WTC11 (cell line): ENCODE measurements at regions not wholly inside any gene's neighbourhood (a gene's known extent, or its start where the extent isn't known, plus 50 kb on each side); places are given as distances from the start of the nearest gene placed in this dataset.

Experiments
- ATAC-seq: fragments of 200-7000 bp; cut with Tn5 transposase; 2 replicates; pipeline ENCODE4 v1.10.0; 2021; ENCODE audit warnings: mild to moderate bottlenecking, moderate library complexity
- CTCF ChIA-PET: fragments of 300-600 bp; sonication (Branson Sonifier 250); formaldehyde crosslinking; loops from one replicate; lab custom pipeline; 2021; ENCODE audit warnings: antibody characterized with exemption; lab: Charles Lee
- POLR2A ChIA-PET: fragments of 350-600 bp; sonication (Branson Sonifier 250); formaldehyde crosslinking; loops from one replicate; lab custom pipeline; 2021; ENCODE audit warnings: antibody characterized with exemption; lab: Charles Lee
- DNase-seq: peaks from one replicate; pipeline ENCODE4 v3.0.0; 2021; ENCODE audit warnings: low spot score
- H3K27ac Mint-ChIP-seq: 2 replicates; pipeline ENCODE4 v1.8.0; 2021; ENCODE audit warnings: mixed read lengths
- H3K27me3 Mint-ChIP-seq: 2 replicates; pipeline ENCODE4 v1.8.0; 2021; ENCODE audit warnings: low read depth, mild to moderate bottlenecking, moderate library complexity, mixed read lengths
- H3K36me3 Mint-ChIP-seq: 2 replicates; pipeline ENCODE4 v1.8.0; 2021; ENCODE audit warnings: mixed read lengths
- H3K4me1 Mint-ChIP-seq: 2 replicates; pipeline ENCODE4 v1.8.0; 2022; ENCODE audit warnings: mixed read lengths
- H3K4me3 Mint-ChIP-seq: 2 replicates; pipeline ENCODE4 v1.8.0; 2021; ENCODE audit warnings: mild to moderate bottlenecking, moderate library complexity, mixed read lengths
- H3K9me3 Mint-ChIP-seq: 2 replicates; pipeline ENCODE4 v1.8.0; 2021; ENCODE audit warnings: mixed read lengths
- CREB1 ChIP-seq: sonication (generic); formaldehyde crosslinking; IDR thresholded peaks from 2 replicates; pipeline ENCODE4 v1.8.0; 2023; ENCODE audit warnings: mild to moderate bottlenecking, missing genetic modification reagents
- CREM ChIP-seq: sonication (generic); formaldehyde crosslinking; IDR thresholded peaks from 2 replicates; pipeline ENCODE4 v1.8.1; 2022; ENCODE audit warnings: mild to moderate bottlenecking, missing genetic modification reagents, moderate library complexity
- ETV6 ChIP-seq: sonication (generic); formaldehyde crosslinking; IDR thresholded peaks from 2 replicates; pipeline ENCODE4 v1.8.1; 2022; ENCODE audit warnings: mild to moderate bottlenecking, missing genetic modification reagents
- FOXJ3 ChIP-seq: sonication (generic); formaldehyde crosslinking; IDR thresholded peaks from 2 replicates; pipeline ENCODE4 v1.9.0; 2021; ENCODE audit warnings: missing genetic modification reagents, mild to moderate bottlenecking, borderline replicate concordance
- FOXP1 ChIP-seq: sonication (generic); formaldehyde crosslinking; IDR thresholded peaks from 2 replicates; pipeline ENCODE4 v1.8.0; 2022; ENCODE audit warnings: missing genetic modification reagents, mild to moderate bottlenecking, moderate library complexity, borderline replicate concordance
- GTF2I ChIP-seq: fragments of 250-450 bp; sonication (Bioruptor Pico); conservative IDR thresholded peaks from 2 replicates; pipeline ENCODE4 v1.4.0; 2021; ENCODE audit warnings: mild to moderate bottlenecking
- NFE2L1 ChIP-seq: sonication (generic); formaldehyde crosslinking; IDR thresholded peaks from 2 replicates; pipeline ENCODE4 v1.8.1; 2023; ENCODE audit warnings: missing genetic modification reagents
- NR1H2 ChIP-seq: sonication (generic); formaldehyde crosslinking; IDR thresholded peaks from 2 replicates; pipeline ENCODE4 v1.9.0; 2021; ENCODE audit warnings: mild to moderate bottlenecking, moderate library complexity, missing genetic modification reagents
- RORB ChIP-seq: fragments of 250-450 bp; sonication (Bioruptor Pico); IDR thresholded peaks from 2 replicates; pipeline ENCODE4 v1.9.0; 2021; ENCODE audit warnings: mild to moderate bottlenecking
- TEAD4 ChIP-seq: sonication (generic); formaldehyde crosslinking; IDR thresholded peaks from 2 replicates; pipeline ENCODE4 v1.8.0; 2022; ENCODE audit warnings: mild to moderate bottlenecking, missing genetic modification reagents
- ZBTB21 ChIP-seq: sonication (generic); formaldehyde crosslinking; IDR thresholded peaks from 2 replicates; pipeline ENCODE4 v1.8.1; 2023; ENCODE audit warnings: mild to moderate bottlenecking, missing genetic modification reagents, borderline replicate concordance
- ZNF121 ChIP-seq: sonication (generic); formaldehyde crosslinking; IDR thresholded peaks from 2 replicates; pipeline ENCODE4 v1.8.0; 2023; ENCODE audit warnings: missing genetic modification reagents
- ZNF219 ChIP-seq: sonication (generic); formaldehyde crosslinking; IDR thresholded peaks from 2 replicates; pipeline ENCODE4 v1.8.0; 2023; ENCODE audit warnings: missing genetic modification reagents, mild to moderate bottlenecking, borderline replicate concordance
- ZNF423 ChIP-seq: fragments of 250-450 bp; sonication (Bioruptor Pico); IDR thresholded peaks from 2 replicates; pipeline ENCODE4 v2.1.2; 2022; ENCODE audit warnings: mild to moderate bottlenecking, moderate library complexity
- TF ChIP-seq, protein P1 (sequence below): fragments of 250-450 bp; sonication (Bioruptor Pico); conservative IDR thresholded peaks from 2 replicates; pipeline ENCODE4 v1.9.0; 2021; ENCODE audit warnings: mild to moderate bottlenecking
- TF ChIP-seq, protein P2 (sequence below): fragments of 250-450 bp; sonication (Bioruptor Pico); IDR thresholded peaks from 2 replicates; pipeline ENCODE4 v2.1.2; 2022; ENCODE audit warnings: mild to moderate bottlenecking, moderate library complexity
- TF ChIP-seq, protein P3 (sequence below): fragments of 250-450 bp; sonication (Bioruptor Pico); IDR thresholded peaks from 2 replicates; pipeline ENCODE4 v1.9.0; 2021; ENCODE audit warnings: moderate library complexity, mild to moderate bottlenecking, inconsistent platforms, borderline replicate concordance
- TF ChIP-seq, protein P4 (sequence below): sonication (generic); formaldehyde crosslinking; IDR thresholded peaks from 2 replicates; pipeline ENCODE4 v1.8.0; 2023; ENCODE audit warnings: missing genetic modification reagents, mild to moderate bottlenecking, borderline replicate concordance
- TF ChIP-seq, protein P5 (sequence below): sonication (generic); formaldehyde crosslinking; IDR thresholded peaks from 2 replicates; pipeline ENCODE4 v1.8.1; 2023; ENCODE audit warnings: mild to moderate bottlenecking, missing genetic modification reagents, moderate library complexity
- TF ChIP-seq, protein P6 (sequence below): sonication (generic); formaldehyde crosslinking; IDR thresholded peaks from 2 replicates; pipeline ENCODE4 v1.8.0; 2022; ENCODE audit warnings: mild to moderate bottlenecking, missing genetic modification reagents
- TF ChIP-seq, protein P7 (sequence below): sonication (generic); formaldehyde crosslinking; IDR thresholded peaks from 2 replicates; pipeline ENCODE4 v1.8.1; 2023; ENCODE audit warnings: mild to moderate bottlenecking, moderate library complexity, missing genetic modification reagents

DNA sequence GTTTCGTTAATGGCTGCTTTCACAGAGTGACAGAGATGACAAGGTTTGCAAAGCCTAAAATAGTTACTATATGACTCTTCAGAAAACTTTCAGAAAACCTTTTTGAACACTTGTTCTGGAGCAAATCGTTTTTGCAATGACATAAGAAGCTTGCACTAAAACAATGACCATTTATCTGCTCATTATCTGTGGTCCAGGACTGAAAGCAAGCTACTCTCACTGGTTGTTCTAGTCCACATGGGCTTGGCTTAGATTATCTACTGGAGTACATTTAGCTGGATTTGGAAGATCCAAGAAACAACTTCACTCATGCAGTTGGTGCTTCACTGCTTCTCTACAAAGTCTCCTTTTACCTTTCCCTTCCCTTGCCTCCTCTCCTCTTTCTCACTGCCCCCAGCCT, 1836.4 kb upstream of the AGA start:
- CTCF ChIA-PET = no interaction called here
- peaks cover 33% of the 10 kb centered on the region for H3K4me1 Mint-ChIP-seq
- ATAC-seq (no peak), DNase-seq (no peak)
- H3K27ac Mint-ChIP-seq = peak overlapping the region; percentile 4; the same call in 1 of the 2 replicates
- no peaks in the 10 kb centered on the region for H3K9me3 Mint-ChIP-seq
- H3K36me3 Mint-ChIP-seq = no peaks in the 10 kb centered on the region
- TF ChIP-seq ETV6 (CRISPR knock-in tag) (no peak), NFE2L1 (CRISPR knock-in tag) (no peak), CREB1 (CRISPR knock-in tag) (no peak), TEAD4 (CRISPR knock-in tag) (no peak)
- TF ChIP-seq, protein P1, sequence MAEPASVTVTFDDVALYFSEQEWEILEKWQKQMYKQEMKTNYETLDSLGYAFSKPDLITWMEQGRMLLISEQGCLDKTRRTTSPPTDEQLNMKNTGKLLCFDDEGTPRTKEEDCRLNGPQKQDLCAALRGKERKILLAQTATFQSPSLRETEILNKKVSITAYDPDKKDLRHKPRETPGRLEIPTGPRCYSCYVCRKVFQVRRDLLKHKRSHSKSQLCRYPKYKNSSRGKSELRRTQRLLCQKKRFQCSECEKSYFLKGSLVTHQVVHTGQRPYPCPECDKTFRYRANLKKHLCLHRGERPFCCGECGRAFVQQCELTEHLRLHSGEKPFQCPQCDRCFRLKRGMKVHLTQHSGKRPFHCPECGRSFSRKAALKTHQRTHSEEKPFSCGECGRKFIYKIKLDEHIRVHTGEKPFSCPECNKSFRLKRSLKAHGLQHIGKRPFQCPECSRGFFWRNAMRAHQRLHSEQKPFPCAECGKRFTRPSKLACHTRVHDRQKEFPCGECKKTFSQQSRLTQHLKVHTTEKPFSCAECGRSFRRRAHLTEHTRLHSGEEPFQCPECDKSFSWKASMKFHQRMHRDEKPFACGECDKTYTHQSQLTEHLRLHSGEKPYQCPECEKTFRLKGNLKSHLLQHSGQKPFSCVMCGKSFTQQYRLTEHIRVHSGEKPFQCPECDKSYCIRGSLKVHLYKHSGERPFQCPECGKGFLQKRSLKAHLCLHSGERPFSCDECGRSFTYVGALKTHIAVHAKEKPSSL = no peak
- no peaks in the 10 kb centered on the region for H3K27me3 Mint-ChIP-seq
- H3K4me3 Mint-ChIP-seq = no peak overlapping the region
- POLR2A ChIA-PET = no interaction called here

DNA sequence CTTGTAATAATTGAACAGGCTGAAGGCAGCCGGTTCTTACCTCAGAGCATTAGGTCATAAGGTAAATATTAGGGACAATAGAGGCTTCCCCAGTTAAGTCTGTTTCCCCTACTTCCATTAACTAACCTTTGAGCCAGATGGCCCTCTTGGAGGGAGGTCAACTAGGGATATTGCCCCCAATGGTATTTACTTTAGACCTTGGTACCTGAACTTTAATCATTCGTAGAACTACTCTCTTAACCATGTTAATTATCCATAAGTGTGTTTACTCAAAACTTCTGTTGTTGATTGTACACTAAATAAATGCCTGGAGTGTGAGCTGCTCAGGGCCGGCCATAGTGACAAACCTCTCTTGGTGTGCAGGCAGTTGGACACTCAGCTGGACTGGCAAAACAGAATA, 1843.5 kb upstream of the AGA start:
- DNase-seq (no peak), ATAC-seq (no peak)
- no peaks in the 10 kb centered on the region for H3K27me3 Mint-ChIP-seq
- H3K36me3 Mint-ChIP-seq = peaks cover 12% of the 10 kb centered on the region; the same call in 1 of the 2 replicates
- peaks cover 19% of the 10 kb centered on the region for H3K9me3 Mint-ChIP-seq
- no peak overlapping the region for H3K4me3 Mint-ChIP-seq
- no peak overlapping the region for H3K27ac Mint-ChIP-seq
- ChIA-PET POLR2A (no interaction called here), CTCF (no interaction called here)
- peaks cover 26% of the 10 kb centered on the region for H3K4me1 Mint-ChIP-seq
- TF ChIP-seq ZNF423 (CRISPR knock-in tag) = no peak
- TF ChIP-seq, protein P2, sequence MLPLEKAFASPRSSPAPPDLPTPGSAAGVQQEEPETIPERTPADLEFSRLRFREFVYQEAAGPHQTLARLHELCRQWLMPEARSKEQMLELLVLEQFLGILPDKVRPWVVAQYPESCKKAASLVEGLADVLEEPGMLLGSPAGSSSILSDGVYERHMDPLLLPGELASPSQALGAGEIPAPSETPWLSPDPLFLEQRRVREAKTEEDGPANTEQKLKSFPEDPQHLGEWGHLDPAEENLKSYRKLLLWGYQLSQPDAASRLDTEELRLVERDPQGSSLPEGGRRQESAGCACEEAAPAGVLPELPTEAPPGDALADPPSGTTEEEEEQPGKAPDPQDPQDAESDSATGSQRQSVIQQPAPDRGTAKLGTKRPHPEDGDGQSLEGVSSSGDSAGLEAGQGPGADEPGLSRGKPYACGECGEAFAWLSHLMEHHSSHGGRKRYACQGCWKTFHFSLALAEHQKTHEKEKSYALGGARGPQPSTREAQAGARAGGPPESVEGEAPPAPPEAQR (CRISPR knock-in tag) = no peak
- no peak for TF ChIP-seq CREM (CRISPR knock-in tag)
- TF ChIP-seq, protein P3, sequence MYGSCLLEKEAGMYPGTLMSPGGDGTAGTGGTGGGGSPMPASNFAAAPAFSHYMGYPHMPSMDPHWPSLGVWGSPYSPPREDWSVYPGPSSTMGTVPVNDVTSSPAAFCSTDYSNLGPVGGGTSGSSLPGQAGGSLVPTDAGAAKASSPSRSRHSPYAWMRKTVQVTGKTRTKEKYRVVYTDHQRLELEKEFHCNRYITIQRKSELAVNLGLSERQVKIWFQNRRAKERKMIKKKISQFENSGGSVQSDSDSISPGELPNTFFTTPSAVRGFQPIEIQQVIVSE (CRISPR knock-in tag) = no peak
- TF ChIP-seq, protein P4, sequence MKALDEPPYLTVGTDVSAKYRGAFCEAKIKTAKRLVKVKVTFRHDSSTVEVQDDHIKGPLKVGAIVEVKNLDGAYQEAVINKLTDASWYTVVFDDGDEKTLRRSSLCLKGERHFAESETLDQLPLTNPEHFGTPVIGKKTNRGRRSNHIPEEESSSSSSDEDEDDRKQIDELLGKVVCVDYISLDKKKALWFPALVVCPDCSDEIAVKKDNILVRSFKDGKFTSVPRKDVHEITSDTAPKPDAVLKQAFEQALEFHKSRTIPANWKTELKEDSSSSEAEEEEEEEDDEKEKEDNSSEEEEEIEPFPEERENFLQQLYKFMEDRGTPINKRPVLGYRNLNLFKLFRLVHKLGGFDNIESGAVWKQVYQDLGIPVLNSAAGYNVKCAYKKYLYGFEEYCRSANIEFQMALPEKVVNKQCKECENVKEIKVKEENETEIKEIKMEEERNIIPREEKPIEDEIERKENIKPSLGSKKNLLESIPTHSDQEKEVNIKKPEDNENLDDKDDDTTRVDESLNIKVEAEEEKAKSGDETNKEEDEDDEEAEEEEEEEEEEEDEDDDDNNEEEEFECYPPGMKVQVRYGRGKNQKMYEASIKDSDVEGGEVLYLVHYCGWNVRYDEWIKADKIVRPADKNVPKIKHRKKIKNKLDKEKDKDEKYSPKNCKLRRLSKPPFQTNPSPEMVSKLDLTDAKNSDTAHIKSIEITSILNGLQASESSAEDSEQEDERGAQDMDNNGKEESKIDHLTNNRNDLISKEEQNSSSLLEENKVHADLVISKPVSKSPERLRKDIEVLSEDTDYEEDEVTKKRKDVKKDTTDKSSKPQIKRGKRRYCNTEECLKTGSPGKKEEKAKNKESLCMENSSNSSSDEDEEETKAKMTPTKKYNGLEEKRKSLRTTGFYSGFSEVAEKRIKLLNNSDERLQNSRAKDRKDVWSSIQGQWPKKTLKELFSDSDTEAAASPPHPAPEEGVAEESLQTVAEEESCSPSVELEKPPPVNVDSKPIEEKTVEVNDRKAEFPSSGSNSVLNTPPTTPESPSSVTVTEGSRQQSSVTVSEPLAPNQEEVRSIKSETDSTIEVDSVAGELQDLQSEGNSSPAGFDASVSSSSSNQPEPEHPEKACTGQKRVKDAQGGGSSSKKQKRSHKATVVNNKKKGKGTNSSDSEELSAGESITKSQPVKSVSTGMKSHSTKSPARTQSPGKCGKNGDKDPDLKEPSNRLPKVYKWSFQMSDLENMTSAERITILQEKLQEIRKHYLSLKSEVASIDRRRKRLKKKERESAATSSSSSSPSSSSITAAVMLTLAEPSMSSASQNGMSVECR (CRISPR knock-in tag) = no peak
- no peak for TF ChIP-seq RORB (CRISPR knock-in tag)

DNA sequence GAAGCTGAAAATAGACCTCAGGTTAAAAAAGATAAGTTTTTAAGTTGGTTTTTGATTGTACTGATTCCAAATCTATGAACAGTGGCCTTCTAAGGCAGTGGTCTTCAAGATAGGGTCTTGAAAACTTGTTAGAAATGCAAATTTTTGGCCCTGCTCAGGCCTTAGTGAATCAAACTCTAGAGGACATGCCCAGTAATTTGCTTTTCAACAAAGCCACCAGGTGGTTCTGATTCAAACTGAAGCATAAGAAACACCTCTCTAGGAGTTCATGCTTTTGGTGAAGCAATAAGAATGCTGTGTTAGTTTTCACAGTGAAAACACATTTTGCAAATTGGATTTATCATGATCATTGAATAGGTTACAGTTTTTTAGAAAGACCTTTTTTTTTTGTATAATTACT, 1849.4 kb upstream of the AGA start:
- H3K4me1 Mint-ChIP-seq = peaks cover 30% of the 10 kb centered on the region
- no peak for DNase-seq
- H3K4me3 Mint-ChIP-seq = no peak overlapping the region
- TF ChIP-seq ZNF121 (CRISPR knock-in tag) = no peak
- TF ChIP-seq, protein P5, sequence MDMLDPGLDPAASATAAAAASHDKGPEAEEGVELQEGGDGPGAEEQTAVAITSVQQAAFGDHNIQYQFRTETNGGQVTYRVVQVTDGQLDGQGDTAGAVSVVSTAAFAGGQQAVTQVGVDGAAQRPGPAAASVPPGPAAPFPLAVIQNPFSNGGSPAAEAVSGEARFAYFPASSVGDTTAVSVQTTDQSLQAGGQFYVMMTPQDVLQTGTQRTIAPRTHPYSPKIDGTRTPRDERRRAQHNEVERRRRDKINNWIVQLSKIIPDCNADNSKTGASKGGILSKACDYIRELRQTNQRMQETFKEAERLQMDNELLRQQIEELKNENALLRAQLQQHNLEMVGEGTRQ (CRISPR knock-in tag) = no peak
- TF ChIP-seq ZBTB21 (CRISPR knock-in tag) = no peak
- TF ChIP-seq NR1H2 = no peak
- no peak for TF ChIP-seq GTF2I (CRISPR knock-in tag)
- no peak for TF ChIP-seq FOXP1 (CRISPR knock-in tag)
- TF ChIP-seq, protein P6, sequence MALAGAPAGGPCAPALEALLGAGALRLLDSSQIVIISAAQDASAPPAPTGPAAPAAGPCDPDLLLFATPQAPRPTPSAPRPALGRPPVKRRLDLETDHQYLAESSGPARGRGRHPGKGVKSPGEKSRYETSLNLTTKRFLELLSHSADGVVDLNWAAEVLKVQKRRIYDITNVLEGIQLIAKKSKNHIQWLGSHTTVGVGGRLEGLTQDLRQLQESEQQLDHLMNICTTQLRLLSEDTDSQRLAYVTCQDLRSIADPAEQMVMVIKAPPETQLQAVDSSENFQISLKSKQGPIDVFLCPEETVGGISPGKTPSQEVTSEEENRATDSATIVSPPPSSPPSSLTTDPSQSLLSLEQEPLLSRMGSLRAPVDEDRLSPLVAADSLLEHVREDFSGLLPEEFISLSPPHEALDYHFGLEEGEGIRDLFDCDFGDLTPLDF (CRISPR knock-in tag) = no peak
- no peak for TF ChIP-seq ZNF219
- TF ChIP-seq FOXJ3 (CRISPR knock-in tag) = no peak
- TF ChIP-seq, protein P7, sequence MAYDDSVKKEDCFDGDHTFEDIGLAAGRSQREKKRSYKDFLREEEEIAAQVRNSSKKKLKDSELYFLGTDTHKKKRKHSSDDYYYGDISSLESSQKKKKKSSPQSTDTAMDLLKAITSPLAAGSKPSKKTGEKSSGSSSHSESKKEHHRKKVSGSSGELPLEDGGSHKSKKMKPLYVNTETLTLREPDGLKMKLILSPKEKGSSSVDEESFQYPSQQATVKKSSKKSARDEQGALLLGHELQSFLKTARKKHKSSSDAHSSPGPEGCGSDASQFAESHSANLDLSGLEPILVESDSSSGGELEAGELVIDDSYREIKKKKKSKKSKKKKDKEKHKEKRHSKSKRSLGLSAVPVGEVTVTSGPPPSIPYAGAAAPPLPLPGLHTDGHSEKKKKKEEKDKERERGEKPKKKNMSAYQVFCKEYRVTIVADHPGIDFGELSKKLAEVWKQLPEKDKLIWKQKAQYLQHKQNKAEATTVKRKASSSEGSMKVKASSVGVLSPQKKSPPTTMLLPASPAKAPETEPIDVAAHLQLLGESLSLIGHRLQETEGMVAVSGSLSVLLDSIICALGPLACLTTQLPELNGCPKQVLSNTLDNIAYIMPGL (CRISPR knock-in tag) = no peak
- TF ChIP-seq, all 79 proteins: peak for 0
- Mint-ChIP-seq H3K36me3 (peaks cover 26% of the 10 kb centered on the region), H3K9me3 (peaks cover 37% of the 10 kb centered on the region), H3K27me3 (no peaks in the 10 kb centered on the region), H3K27ac (no peak overlapping the region)
- CTCF ChIA-PET = interaction anchor here (1.2 kb wide), 1 partner anchor 16 kb away, joined by 5 read pairs; no protein-coding TSS in a partner anchor
- POLR2A ChIA-PET = no interaction called here
- ATAC-seq = peak; percentile 76
